ENCODE measurements at regions not wholly inside any gene's neighbourhood (a gene's known extent, or its start where the extent isn't known, plus 50 kb on each side); places are given as distances from the start of the nearest gene placed in this dataset.

GRCh38 chr12:105706973-105707334 is 376.5 kb downstream of the C12orf75 start:
- no peaks in the 10 kb centered on the region for H4K20me1 ChIP-seq (ENCODE audit: insufficient read depth, low read depth, low read length)
- H3K9me2 ChIP-seq (replicated peaks; ENCODE audit: insufficient read depth, low read length) = no peaks in the 10 kb centered on the region
- no peak overlapping the region for H2AFZ ChIP-seq (ENCODE audit: low read length)
- H3K4me2 ChIP-seq (ENCODE audit: low read depth, low read length, poor library complexity, severe bottlenecking) = no peak overlapping the region
- H3K9me3 ChIP-seq (ENCODE audit: low read length) = no peaks in the 10 kb centered on the region
- no peaks in the 10 kb centered on the region for H3K36me3 ChIP-seq (ENCODE audit: insufficient read depth, low read length)
- H3K4me3 ChIP-seq (ENCODE audit: low read length) = no peak overlapping the region
- no peak overlapping the region for H3K9ac ChIP-seq (ENCODE audit: low read length)
- no peaks in the 10 kb centered on the region for H3K79me2 ChIP-seq (ENCODE audit: low read length)
- H3K27me3 ChIP-seq (ENCODE audit: low read length) = peaks cover 1% of the 10 kb centered on the region; the same call in 1 of the 2 replicates
- no peak overlapping the region for H3K27ac ChIP-seq (ENCODE audit: low read length)
- no peak for DNase-seq
- no peaks in the 10 kb centered on the region for H3K4me1 ChIP-seq (ENCODE audit: low read length)

GRCh38 chr12:105713606-105714305 is 383.3 kb downstream of the C12orf75 start:
- no peak overlapping the region for H3K27ac ChIP-seq (ENCODE audit: low read length)
- H3K36me3 ChIP-seq (ENCODE audit: insufficient read depth, low read length) = no peaks in the 10 kb centered on the region
- H3K4me3 ChIP-seq (ENCODE audit: low read length) = no peak overlapping the region
- H3K9ac ChIP-seq (ENCODE audit: low read length) = no peak overlapping the region
- H3K9me2 ChIP-seq (replicated peaks; ENCODE audit: insufficient read depth, low read length) = no peaks in the 10 kb centered on the region
- no peak overlapping the region for H2AFZ ChIP-seq (ENCODE audit: low read length)
- H3K9me3 ChIP-seq (ENCODE audit: low read length) = no peaks in the 10 kb centered on the region
- no peak for DNase-seq
- H3K79me2 ChIP-seq (ENCODE audit: low read length) = no peaks in the 10 kb centered on the region
- no peaks in the 10 kb centered on the region for H4K20me1 ChIP-seq (ENCODE audit: insufficient read depth, low read depth, low read length)
- H3K4me2 ChIP-seq (ENCODE audit: low read depth, low read length, poor library complexity, severe bottlenecking) = no peak overlapping the region
- H3K4me1 ChIP-seq (ENCODE audit: low read length) = no peaks in the 10 kb centered on the region
- H3K27me3 ChIP-seq (ENCODE audit: low read length) = no peaks in the 10 kb centered on the region

GRCh38 chr12:105716621-105717020 is 386.1 kb downstream of the C12orf75 start:
- no peaks in the 10 kb centered on the region for H3K79me2 ChIP-seq (ENCODE audit: low read length)
- H3K9me3 ChIP-seq (ENCODE audit: low read length) = no peaks in the 10 kb centered on the region
- no peak overlapping the region for H2AFZ ChIP-seq (ENCODE audit: low read length)
- no peak overlapping the region for H3K27ac ChIP-seq (ENCODE audit: low read length)
- no peaks in the 10 kb centered on the region for H3K27me3 ChIP-seq (ENCODE audit: low read length)
- no peak overlapping the region for H3K4me2 ChIP-seq (ENCODE audit: low read depth, low read length, poor library complexity, severe bottlenecking)
- H3K36me3 ChIP-seq (ENCODE audit: insufficient read depth, low read length) = no peaks in the 10 kb centered on the region
- no peak for DNase-seq
- no peaks in the 10 kb centered on the region for H4K20me1 ChIP-seq (ENCODE audit: insufficient read depth, low read depth, low read length)
- H3K9me2 ChIP-seq (replicated peaks; ENCODE audit: insufficient read depth, low read length) = no peaks in the 10 kb centered on the region
- no peak overlapping the region for H3K9ac ChIP-seq (ENCODE audit: low read length)
- H3K4me3 ChIP-seq (ENCODE audit: low read length) = no peak overlapping the region
- no peaks in the 10 kb centered on the region for H3K4me1 ChIP-seq (ENCODE audit: low read length)

GRCh38 chr12:105721051-105721825 is 390.7 kb downstream of the C12orf75 start:
- Histone ChIP-seq H3K4me1 (ENCODE audit: low read length) (no peaks in the 10 kb centered on the region), H3K9ac (ENCODE audit: low read length) (no peak overlapping the region), H3K9me2 (replicated peaks; ENCODE audit: insufficient read depth, low read length) (no peaks in the 10 kb centered on the region), H3K27ac (ENCODE audit: low read length) (no peak overlapping the region), H3K4me3 (ENCODE audit: low read length) (no peak overlapping the region), H3K4me2 (ENCODE audit: low read depth, low read length, poor library complexity, severe bottlenecking) (no peak overlapping the region), H4K20me1 (ENCODE audit: insufficient read depth, low read depth, low read length) (no peaks in the 10 kb centered on the region), H2AFZ (ENCODE audit: low read length) (no peak overlapping the region), H3K27me3 (ENCODE audit: low read length) (no peaks in the 10 kb centered on the region), H3K79me2 (ENCODE audit: low read length) (no peaks in the 10 kb centered on the region), H3K9me3 (ENCODE audit: low read length) (no peaks in the 10 kb centered on the region), H3K36me3 (ENCODE audit: insufficient read depth, low read length) (no peaks in the 10 kb centered on the region)
- DNase-seq = no peak

- H3K36me3 ChIP-seq (ENCODE audit: insufficient read depth, low read length) = no peaks in the 10 kb centered on the region
- no peak overlapping the region for H3K9ac ChIP-seq (ENCODE audit: low read length)
- H2AFZ ChIP-seq (ENCODE audit: low read length) = no peak overlapping the region
- H3K9me3 ChIP-seq (ENCODE audit: low read length) = no peaks in the 10 kb centered on the region
- no peak overlapping the region for H3K4me2 ChIP-seq (ENCODE audit: low read depth, low read length, poor library complexity, severe bottlenecking)
- no peak overlapping the region for H3K27ac ChIP-seq (ENCODE audit: low read length)
- DNase-seq = no peak
- no peak overlapping the region for H3K4me3 ChIP-seq (ENCODE audit: low read length)
- H3K4me1 ChIP-seq (ENCODE audit: low read length) = no peaks in the 10 kb centered on the region
- no peaks in the 10 kb centered on the region for H3K27me3 ChIP-seq (ENCODE audit: low read length)
- no peaks in the 10 kb centered on the region for H4K20me1 ChIP-seq (ENCODE audit: insufficient read depth, low read depth, low read length)
- no peaks in the 10 kb centered on the region for H3K79me2 ChIP-seq (ENCODE audit: low read length)
- no peaks in the 10 kb centered on the region for H3K9me2 ChIP-seq (replicated peaks; ENCODE audit: insufficient read depth, low read length)
Measured at GRCh38 chr12:105721891-105722290, 391.4 kb downstream of the C12orf75 start.

GRCh38 chr12:105723066-105723465 is 392.6 kb downstream of the C12orf75 start:
- Histone ChIP-seq H3K4me3 (ENCODE audit: low read length) (no peak overlapping the region), H3K9me3 (ENCODE audit: low read length) (no peaks in the 10 kb centered on the region), H2AFZ (ENCODE audit: low read length) (no peak overlapping the region), H3K4me1 (ENCODE audit: low read length) (no peaks in the 10 kb centered on the region), H3K9ac (ENCODE audit: low read length) (no peak overlapping the region), H4K20me1 (ENCODE audit: insufficient read depth, low read depth, low read length) (no peaks in the 10 kb centered on the region), H3K36me3 (ENCODE audit: insufficient read depth, low read length) (no peaks in the 10 kb centered on the region), H3K4me2 (ENCODE audit: low read depth, low read length, poor library complexity, severe bottlenecking) (no peak overlapping the region), H3K27ac (ENCODE audit: low read length) (no peak overlapping the region), H3K79me2 (ENCODE audit: low read length) (no peaks in the 10 kb centered on the region), H3K9me2 (replicated peaks; ENCODE audit: insufficient read depth, low read length) (no peaks in the 10 kb centered on the region), H3K27me3 (ENCODE audit: low read length) (no peaks in the 10 kb centered on the region)
- DNase-seq = no peak

GRCh38 chr12:105723494-105723893 is 393.0 kb downstream of the C12orf75 start:
- no peaks in the 10 kb centered on the region for H3K9me3 ChIP-seq (ENCODE audit: low read length)
- DNase-seq = no peak
- no peak overlapping the region for H3K4me2 ChIP-seq (ENCODE audit: low read depth, low read length, poor library complexity, severe bottlenecking)
- no peaks in the 10 kb centered on the region for H3K36me3 ChIP-seq (ENCODE audit: insufficient read depth, low read length)
- no peaks in the 10 kb centered on the region for H3K79me2 ChIP-seq (ENCODE audit: low read length)
- H3K4me3 ChIP-seq (ENCODE audit: low read length) = no peak overlapping the region
- H3K9ac ChIP-seq (ENCODE audit: low read length) = no peak overlapping the region
- no peaks in the 10 kb centered on the region for H4K20me1 ChIP-seq (ENCODE audit: insufficient read depth, low read depth, low read length)
- H3K27me3 ChIP-seq (ENCODE audit: low read length) = no peaks in the 10 kb centered on the region
- H3K4me1 ChIP-seq (ENCODE audit: low read length) = no peaks in the 10 kb centered on the region
- H2AFZ ChIP-seq (ENCODE audit: low read length) = no peak overlapping the region
- no peaks in the 10 kb centered on the region for H3K9me2 ChIP-seq (replicated peaks; ENCODE audit: insufficient read depth, low read length)
- no peak overlapping the region for H3K27ac ChIP-seq (ENCODE audit: low read length)

- Histone ChIP-seq H4K20me1 (ENCODE audit: insufficient read depth, low read depth, low read length) (no peaks in the 10 kb centered on the region), H3K9ac (ENCODE audit: low read length) (no peak overlapping the region), H3K4me2 (ENCODE audit: low read depth, low read length, poor library complexity, severe bottlenecking) (no peak overlapping the region), H3K36me3 (ENCODE audit: insufficient read depth, low read length) (no peaks in the 10 kb centered on the region), H3K27me3 (ENCODE audit: low read length) (no peaks in the 10 kb centered on the region), H2AFZ (ENCODE audit: low read length) (no peak overlapping the region), H3K4me3 (ENCODE audit: low read length) (no peak overlapping the region), H3K4me1 (ENCODE audit: low read length) (no peaks in the 10 kb centered on the region), H3K79me2 (ENCODE audit: low read length) (no peaks in the 10 kb centered on the region), H3K9me2 (replicated peaks; ENCODE audit: insufficient read depth, low read length) (no peaks in the 10 kb centered on the region), H3K27ac (ENCODE audit: low read length) (no peak overlapping the region), H3K9me3 (ENCODE audit: low read length) (no peaks in the 10 kb centered on the region)
- DNase-seq = no peak
Measured at GRCh38 chr12:105724641-105725040, 394.1 kb downstream of the C12orf75 start.

All from Karpas-422 (cell line).